ENCODE measurements at regions not wholly inside any gene's neighbourhood (a gene's known extent, or its start where the extent isn't known, plus 50 kb on each side); places are given as distances from the start of the nearest gene placed in this dataset.
"Not testable (repeated sequence)": the region's sequence is repeated elsewhere in the genome, so short reads cannot be mapped to it uniquely, and the experiment has no call there.

- not testable (repeated sequence) for TF ChIP-seq POLR2A, CTCF (IDR thresholded peaks at IDR 0.05)
Measured at GRCh38 chr22:49511393-49512189, 316.1 kb downstream of the BRD1 start.

Measured in esophagus squamous epithelium (tissue), 4 donors.